ENCODE measurements at regions not wholly inside any gene's neighbourhood (a gene's known extent, or its start where the extent isn't known, plus 50 kb on each side); places are given as distances from the start of the nearest gene placed in this dataset.
A peak's percentile ranks its signal among the peaks of the same experiment; 100 is the strongest.

DNA sequence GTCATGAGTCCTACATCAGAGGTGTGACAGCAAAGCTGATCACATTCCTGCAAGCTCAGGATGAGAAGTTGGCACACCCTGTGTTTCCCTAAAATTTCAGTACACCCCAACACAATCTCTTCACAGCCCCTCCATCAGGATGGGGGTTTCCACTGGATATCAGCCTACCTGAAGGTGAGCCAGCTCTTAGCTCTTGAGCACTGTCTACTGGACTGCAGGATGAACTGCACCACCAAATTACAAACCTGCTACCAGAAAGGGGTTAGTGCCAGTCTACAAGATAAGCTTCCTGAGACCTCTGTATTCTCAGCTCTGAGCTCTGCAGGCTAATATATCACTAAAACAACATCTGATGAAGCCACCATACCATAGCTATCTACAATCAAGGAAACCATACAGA lies 1616.2 kb upstream of the SPRY2 start:
- H3K4me2 ChIP-seq, result no peak overlapping the region
- POLR2A ChIA-PET, result no interaction called here

GRCh38 chr13:81929988-81930387 lies 1589.1 kb upstream of the SPRY2 start:
- FAIRE-seq (no peak), DNase-seq (ENCODE audit: low read depth in 1 of 2, low spot score in 1 of 2) (peak in 1 of 2 experiments; percentile 29)

More for the DNA sequence above, 1616.2 kb upstream of the SPRY2 start:
- DNase-seq (ENCODE audit: low read depth in 1 of 2, low spot score in 1 of 2), result peak in 1 of 2 experiments; percentile 0
- Histone ChIP-seq H3K9me3 (no peaks in the 10 kb centered on the region), H3K4me3 (no peak overlapping the region), H3K4me1 (no peaks in the 10 kb centered on the region), H3K27ac (no peak overlapping the region)
- CTCF ChIA-PET, result no interaction called here
- no peak for TF ChIP-seq HOXB13 (CRISPR knock-in tag; IDR thresholded peaks at IDR 0.05; ENCODE audit: low read depth)
- no peak for TF ChIP-seq BCL3 (IDR thresholded peaks at IDR 0.05)
- no peak for TF ChIP-seq SREBF2 (IDR thresholded peaks at IDR 0.05)
- no peak for FAIRE-seq
- no peak for ATAC-seq

GRCh38 chr13:81927347-81927746 lies 1586.4 kb upstream of the SPRY2 start:
- Histone ChIP-seq H3K9me3 (no peaks in the 10 kb centered on the region), H3K4me1 (no peaks in the 10 kb centered on the region), H3K27ac (no peak overlapping the region), H3K4me3 (no peak overlapping the region), H3K4me2 (no peak overlapping the region)
- DNase-seq (ENCODE audit: low read depth in 1 of 2, low spot score in 1 of 2) (peak in 1 of 2 experiments; percentile 4), FAIRE-seq (no peak), ATAC-seq (peak in 1 of 2 experiments; percentile 53; a peak in 1 of 6 replicates)
- ChIA-PET CTCF (no interaction called here), POLR2A (no interaction called here)
- TF ChIP-seq CHD4 (IDR thresholded peaks at IDR 0.05; ENCODE audit: borderline replicate concordance), result no peak
- no peak for TF ChIP-seq CBX8 (IDR thresholded peaks at IDR 0.05)
- TF ChIP-seq POLR2A (IDR thresholded peaks at IDR 0.05; ENCODE audit: low read length), result no peak
- no peak for TF ChIP-seq MYC (IDR thresholded peaks at IDR 0.05; ENCODE audit: borderline replicate concordance, low read length)
- TF ChIP-seq NPAS2 (CRISPR knock-in tag; IDR thresholded peaks at IDR 0.05; ENCODE audit: borderline replicate concordance), result no peak
- no peak for TF ChIP-seq JUNB (IDR thresholded peaks at IDR 0.05)
- no peak for TF ChIP-seq ZC3H11A (IDR thresholded peaks at IDR 0.05)
- TF ChIP-seq SMC3 (IDR thresholded peaks at IDR 0.05), result no peak
- no peak for TF ChIP-seq USF2 (IDR thresholded peaks at IDR 0.05)

More at GRCh38 chr13:81929988-81930387, 1589.1 kb upstream of the SPRY2 start:
- Histone ChIP-seq H3K4me1 (no peaks in the 10 kb centered on the region), H3K9me3 (no peaks in the 10 kb centered on the region), H3K27ac (no peak overlapping the region), H3K4me2 (no peak overlapping the region), H3K4me3 (no peak overlapping the region)
- POLR2A ChIA-PET, result no interaction called here
- TF ChIP-seq SREBF2 (IDR thresholded peaks at IDR 0.05) (no peak), ZC3H11A (IDR thresholded peaks at IDR 0.05) (no peak), HOXB5 (CRISPR knock-in tag; IDR thresholded peaks at IDR 0.05) (no peak), MAFK (IDR thresholded peaks at IDR 0.05; ENCODE audit: partially characterized antibody) (no peak), MYC (IDR thresholded peaks at IDR 0.05; ENCODE audit: borderline replicate concordance, low read length) (no peak), RAD21 (conservative IDR thresholded peaks at IDR 0.05 in 1 of 2, IDR thresholded peaks at IDR 0.05 in 1 of 2) (peak in 1 of 2 experiments; percentile 26; a peak in 1 of 5 replicates), HOXA7 (CRISPR knock-in tag; IDR thresholded peaks at IDR 0.05) (no peak), RCOR1 (IDR thresholded peaks at IDR 0.05; ENCODE audit: low read depth, low read length) (no peak), JUN (IDR thresholded peaks at IDR 0.05) (no peak)
- CTCF ChIA-PET, result interaction anchor here (0.7 kb wide), 1 partner anchor 18 kb away, joined by 3 read pairs; no protein-coding TSS in a partner anchor
- peak in 1 of 2 experiments; percentile 56; a peak in 2 of 6 replicates for ATAC-seq
- 29% methylated on average over 3 of the region's 3 CpGs for WGBS (ENCODE audit: missing lambda C conversion rate)

DNA sequence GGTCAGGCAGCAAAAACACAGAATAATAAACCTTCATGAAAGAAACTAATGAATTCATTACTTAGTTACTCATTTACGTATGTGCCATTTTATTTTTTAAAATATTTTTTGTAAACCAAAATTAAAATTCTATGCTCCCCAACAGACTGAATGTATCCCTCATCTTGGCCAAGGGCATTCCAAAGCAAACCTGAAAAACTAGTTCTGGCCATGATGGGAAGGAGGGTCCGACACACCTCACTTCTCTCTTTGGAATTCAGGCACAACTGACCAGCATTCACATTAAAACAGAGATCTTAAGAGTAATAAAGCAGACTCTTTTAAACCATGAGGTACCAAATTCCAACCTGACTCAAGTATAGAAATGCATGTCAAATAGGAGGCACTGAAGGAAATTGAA lies 1576.9 kb upstream of the SPRY2 start:
- 25% methylated on average over 2 of the region's 2 CpGs for WGBS (ENCODE audit: missing lambda C conversion rate)
- Histone ChIP-seq H3K4me3 (no peak overlapping the region), H3K4me2 (no peak overlapping the region), H3K27ac (no peak overlapping the region), H3K9me3 (no peaks in the 10 kb centered on the region), H3K4me1 (no peaks in the 10 kb centered on the region)
- no peak for FAIRE-seq
- POLR2A ChIA-PET, result no interaction called here
- ATAC-seq, result no peak
- CTCF ChIA-PET, result no interaction called here
- no peak for DNase-seq (ENCODE audit: low read depth in 1 of 2, low spot score in 1 of 2)
- TF ChIP-seq CBX8 (IDR thresholded peaks at IDR 0.05), result no peak
- TF ChIP-seq HOXA7 (CRISPR knock-in tag; IDR thresholded peaks at IDR 0.05), result no peak
- TF ChIP-seq CTCF (IDR thresholded peaks at IDR 0.05), result no peak
- no peak for TF ChIP-seq BHLHE40 (IDR thresholded peaks at IDR 0.05; ENCODE audit: low read depth, low read length)
- TF ChIP-seq E2F6 (IDR thresholded peaks at IDR 0.05; ENCODE audit: borderline replicate concordance, low read depth), result no peak
- TF ChIP-seq REST (IDR thresholded peaks at IDR 0.05), result no peak
- no peak for TF ChIP-seq NPAS2 (CRISPR knock-in tag; IDR thresholded peaks at IDR 0.05; ENCODE audit: borderline replicate concordance)
- no peak for TF ChIP-seq RNF2 (IDR thresholded peaks at IDR 0.05; ENCODE audit: borderline replicate concordance, low read depth)
- TF ChIP-seq CBX2 (IDR thresholded peaks at IDR 0.05; ENCODE audit: borderline replicate concordance, low read depth), result no peak
- no peak for TF ChIP-seq JUN (IDR thresholded peaks at IDR 0.05)
- no peak for TF ChIP-seq POLR2A (IDR thresholded peaks at IDR 0.05; ENCODE audit: low read length)

Data from A549 (cell line).